ENCODE measurements at regions not wholly inside any gene's neighbourhood (a gene's known extent, or its start where the extent isn't known, plus 50 kb on each side); places are given as distances from the start of the nearest gene placed in this dataset.

DNA sequence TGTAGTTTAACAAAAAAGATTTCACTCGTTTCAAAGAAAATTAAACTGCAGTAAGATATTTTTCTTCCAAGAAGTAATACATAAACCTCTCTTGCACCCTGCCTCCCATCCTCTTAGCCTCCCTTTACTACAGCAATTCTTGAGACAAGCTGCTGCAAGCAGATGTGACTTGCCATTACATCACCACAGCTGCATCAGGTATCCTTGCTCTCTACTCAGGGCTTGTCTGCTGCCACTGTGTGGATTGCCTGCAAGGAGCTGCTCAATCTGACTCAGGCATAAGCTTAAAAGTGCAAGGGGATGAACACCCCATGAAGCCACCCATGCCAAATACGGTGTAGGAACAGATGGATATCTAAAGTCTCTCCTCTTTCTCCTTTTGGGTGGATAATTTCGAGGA is 609.9 kb downstream of the DNAJB9 start:
- DNase-seq, result no peak
- Histone ChIP-seq H3K4me3 (ENCODE audit: low read length in 3 of 3) (no peak overlapping the region), H3K27ac (ENCODE audit: low read depth in 2 of 2, low read length in 2 of 2) (no peak overlapping the region), H3K9me3 (ENCODE audit: control insufficient read depth in 2 of 3, insufficient read depth in 1 of 3, low read length in 3 of 3) (peaks cover 0 to 2% (median 0%) of the 10 kb centered on the region in 3 donors), H3K36me3 (ENCODE audit: control insufficient read depth in 2 of 3, insufficient read depth in 3 of 3, low read length in 3 of 3) (no peaks in the 10 kb centered on the region), H3K9ac (ENCODE audit: low read length in 3 of 3) (no peak overlapping the region), H3K4me1 (ENCODE audit: control insufficient read depth in 2 of 3, insufficient read depth in 2 of 3, low read depth in 1 of 3, low read length in 3 of 3) (no peaks in the 10 kb centered on the region), H3K27me3 (ENCODE audit: control insufficient read depth, insufficient read depth, low read length) (no peaks in the 10 kb centered on the region)
- intact Hi-C loops (cut with DNase I), result no loop called here
- FAIRE-seq, result no peak
- TF ChIP-seq, protein P1, sequence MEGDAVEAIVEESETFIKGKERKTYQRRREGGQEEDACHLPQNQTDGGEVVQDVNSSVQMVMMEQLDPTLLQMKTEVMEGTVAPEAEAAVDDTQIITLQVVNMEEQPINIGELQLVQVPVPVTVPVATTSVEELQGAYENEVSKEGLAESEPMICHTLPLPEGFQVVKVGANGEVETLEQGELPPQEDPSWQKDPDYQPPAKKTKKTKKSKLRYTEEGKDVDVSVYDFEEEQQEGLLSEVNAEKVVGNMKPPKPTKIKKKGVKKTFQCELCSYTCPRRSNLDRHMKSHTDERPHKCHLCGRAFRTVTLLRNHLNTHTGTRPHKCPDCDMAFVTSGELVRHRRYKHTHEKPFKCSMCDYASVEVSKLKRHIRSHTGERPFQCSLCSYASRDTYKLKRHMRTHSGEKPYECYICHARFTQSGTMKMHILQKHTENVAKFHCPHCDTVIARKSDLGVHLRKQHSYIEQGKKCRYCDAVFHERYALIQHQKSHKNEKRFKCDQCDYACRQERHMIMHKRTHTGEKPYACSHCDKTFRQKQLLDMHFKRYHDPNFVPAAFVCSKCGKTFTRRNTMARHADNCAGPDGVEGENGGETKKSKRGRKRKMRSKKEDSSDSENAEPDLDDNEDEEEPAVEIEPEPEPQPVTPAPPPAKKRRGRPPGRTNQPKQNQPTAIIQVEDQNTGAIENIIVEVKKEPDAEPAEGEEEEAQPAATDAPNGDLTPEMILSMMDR (IDR thresholded peaks at IDR 0.05; ENCODE audit: borderline replicate concordance, extremely low read depth, insufficient read depth), result no peak

DNA sequence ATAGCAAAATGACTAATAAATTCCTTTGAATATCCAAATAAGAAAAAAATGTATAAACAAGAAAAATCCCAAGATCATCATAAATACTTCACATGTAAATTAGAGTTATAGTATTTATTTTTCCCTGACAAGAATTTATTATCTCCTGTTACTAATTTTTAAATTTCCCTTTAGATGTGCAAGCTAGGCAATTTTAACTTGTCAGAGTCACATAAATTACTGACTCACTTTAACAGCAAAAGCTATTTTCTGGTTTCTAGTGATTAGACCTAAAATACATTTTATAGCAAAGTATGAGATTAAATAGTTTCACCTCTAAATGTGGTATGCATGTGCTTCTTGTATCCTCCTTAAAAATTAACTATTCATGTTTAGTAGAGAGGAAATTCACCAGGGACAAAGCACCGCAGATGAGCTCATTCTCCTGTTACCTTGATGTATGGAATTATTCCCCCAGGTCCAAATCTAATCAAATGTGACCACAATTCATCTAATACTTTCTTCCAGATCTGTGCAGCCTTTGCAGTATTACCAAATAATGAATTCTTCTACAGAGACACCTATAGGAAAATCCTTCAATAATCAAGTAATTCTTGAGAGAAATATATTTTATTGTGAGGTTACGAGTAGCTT is 621.2 kb downstream of the DNAJB9 start:
- intact Hi-C loops (cut with DNase I), result no loop called here
- Histone ChIP-seq H3K27ac (ENCODE audit: low read depth in 2 of 2, low read length in 2 of 2) (no peak overlapping the region), H3K4me3 (ENCODE audit: low read length in 3 of 3) (no peak overlapping the region), H3K9me3 (ENCODE audit: control insufficient read depth in 2 of 3, insufficient read depth in 1 of 3, low read length in 3 of 3) (no peaks in the 10 kb centered on the region), H3K36me3 (ENCODE audit: control insufficient read depth in 2 of 3, insufficient read depth in 3 of 3, low read length in 3 of 3) (no peaks in the 10 kb centered on the region), H3K9ac (ENCODE audit: low read length in 3 of 3) (no peak overlapping the region), H3K27me3 (ENCODE audit: control insufficient read depth, insufficient read depth, low read length) (no peaks in the 10 kb centered on the region), H3K4me1 (ENCODE audit: control insufficient read depth in 2 of 3, insufficient read depth in 2 of 3, low read depth in 1 of 3, low read length in 3 of 3) (no peaks in the 10 kb centered on the region)
- TF ChIP-seq, protein P1 (IDR thresholded peaks at IDR 0.05; ENCODE audit: borderline replicate concordance, extremely low read depth, insufficient read depth), result no peak
- FAIRE-seq (no peak), DNase-seq (no peak)

DNA sequence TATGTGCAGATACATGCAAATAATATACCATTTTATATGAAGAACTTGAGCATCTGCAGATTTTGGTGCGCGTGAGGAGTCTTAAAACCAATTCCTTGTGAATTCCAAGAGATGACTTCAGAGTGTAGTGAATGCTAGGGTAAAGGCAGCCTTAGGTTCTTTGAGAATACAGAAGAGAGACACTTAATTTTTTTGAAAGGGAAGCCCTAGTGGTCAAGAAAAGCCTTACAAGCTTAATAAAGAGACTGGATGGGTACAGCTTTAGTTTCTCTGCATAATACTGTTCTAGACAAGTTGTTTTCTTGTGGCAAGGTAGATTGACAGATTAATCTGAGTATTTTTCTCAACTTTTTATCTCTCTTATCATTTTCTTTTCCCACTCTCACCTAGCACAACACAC is 636.5 kb downstream of the DNAJB9 start:
- H3K27me3 ChIP-seq (ENCODE audit: control insufficient read depth, insufficient read depth, low read length), result no peaks in the 10 kb centered on the region
- H3K4me3 ChIP-seq (ENCODE audit: low read length in 3 of 3), result no peak overlapping the region
- FAIRE-seq, result no peak
- H3K27ac ChIP-seq (ENCODE audit: low read depth in 2 of 2, low read length in 2 of 2), result no peak overlapping the region
- TF ChIP-seq, protein P1 (IDR thresholded peaks at IDR 0.05; ENCODE audit: borderline replicate concordance, extremely low read depth, insufficient read depth), result no peak
- DNase-seq, result no peak
- H3K9ac ChIP-seq (ENCODE audit: low read length in 3 of 3), result no peak overlapping the region
- no peaks in the 10 kb centered on the region for H3K4me1 ChIP-seq (ENCODE audit: control insufficient read depth in 2 of 3, insufficient read depth in 2 of 3, low read depth in 1 of 3, low read length in 3 of 3)
- H3K36me3 ChIP-seq (ENCODE audit: control insufficient read depth in 2 of 3, insufficient read depth in 3 of 3, low read length in 3 of 3), result no peaks in the 10 kb centered on the region
- intact Hi-C loops (cut with DNase I), result no loop called here
- H3K9me3 ChIP-seq (ENCODE audit: control insufficient read depth in 2 of 3, insufficient read depth in 1 of 3, low read length in 3 of 3), result no peaks in the 10 kb centered on the region

DNA sequence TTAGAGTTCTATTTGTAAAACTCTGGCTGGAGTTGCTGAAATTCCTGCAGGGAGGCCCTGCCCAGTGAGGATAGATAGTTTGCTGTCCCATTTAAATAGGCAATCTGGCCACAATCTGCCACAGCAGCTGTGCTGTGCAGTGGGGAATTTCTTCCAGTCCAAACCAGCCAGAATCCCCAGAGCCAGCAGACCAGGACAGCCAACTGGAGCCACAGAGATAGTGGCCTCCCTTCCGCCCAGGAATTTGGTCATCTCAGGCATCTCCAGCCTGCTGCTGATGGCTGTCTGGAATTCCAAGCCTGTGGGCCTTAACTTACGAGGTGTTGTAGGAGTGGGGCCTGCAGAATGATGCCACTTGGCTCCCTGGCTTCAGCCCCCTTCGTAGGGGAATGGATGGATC is 643.4 kb downstream of the DNAJB9 start:
- H3K4me3 ChIP-seq (ENCODE audit: low read length in 3 of 3), result no peak overlapping the region
- intact Hi-C loops (cut with DNase I), result no loop called here
- no peaks in the 10 kb centered on the region for H3K9me3 ChIP-seq (ENCODE audit: control insufficient read depth in 2 of 3, insufficient read depth in 1 of 3, low read length in 3 of 3)
- no peaks in the 10 kb centered on the region for H3K4me1 ChIP-seq (ENCODE audit: control insufficient read depth in 2 of 3, insufficient read depth in 2 of 3, low read depth in 1 of 3, low read length in 3 of 3)
- no peaks in the 10 kb centered on the region for H3K36me3 ChIP-seq (ENCODE audit: control insufficient read depth in 2 of 3, insufficient read depth in 3 of 3, low read length in 3 of 3)
- TF ChIP-seq, protein P1 (IDR thresholded peaks at IDR 0.05; ENCODE audit: borderline replicate concordance, extremely low read depth, insufficient read depth), result no peak
- FAIRE-seq (no peak), DNase-seq (no peak)
- no peaks in the 10 kb centered on the region for H3K27me3 ChIP-seq (ENCODE audit: control insufficient read depth, insufficient read depth, low read length)
- no peak overlapping the region for H3K9ac ChIP-seq (ENCODE audit: low read length in 3 of 3)
- H3K27ac ChIP-seq (ENCODE audit: low read depth in 2 of 2, low read length in 2 of 2), result no peak overlapping the region
